Stimulated activated CD4-positive, alpha-beta T cell treated with anti-CD3 and anti-CD28 coated beads, Interleukin-4, amount 100 ng/mL, for 1 hour (primary cell): ENCODE measurements at regions not wholly inside any gene's neighbourhood (a gene's known extent, or its start where the extent isn't known, plus 50 kb on each side); places are given as distances from the start of the nearest gene placed in this dataset.
A peak's percentile ranks its signal among the peaks of the same experiment; 100 is the strongest.

Source experiments
- DNase-seq: peaks from one replicate; pipeline ENCODE4 v3.0.0-alpha.2; 2020

- DNase-seq, result no peak
These were observed 137.4 kb upstream of the DMAC1 start for GRCh38 chr9:7936996-7937395.

- no peak for DNase-seq
These were observed 136.6 kb upstream of the DMAC1 start for GRCh38 chr9:7936163-7936562.

GRCh38 chr9:7935681-7936080 is 136.1 kb upstream of the DMAC1 start:
- DNase-seq, result no peak

- no peak for DNase-seq
These were observed 133.2 kb upstream of the DMAC1 start for GRCh38 chr9:7932767-7933166.

- DNase-seq, result no peak
These were observed 131.0 kb upstream of the DMAC1 start for GRCh38 chr9:7930613-7931012.

GRCh38 chr9:7921545-7922197 is 122.1 kb upstream of the DMAC1 start:
- no peak for DNase-seq

- DNase-seq, result no peak
These were observed 112.5 kb upstream of the DMAC1 start for GRCh38 chr9:7912037-7912535.

- DNase-seq, result no peak
These were observed 110.9 kb upstream of the DMAC1 start for GRCh38 chr9:7910426-7911020.

- DNase-seq, result no peak
These were observed 110.0 kb upstream of the DMAC1 start for GRCh38 chr9:7909537-7909936.

GRCh38 chr9:7907551-7908337 is 108.2 kb upstream of the DMAC1 start:
- DNase-seq, result no peak

GRCh38 chr9:7906783-7907550 is 107.4 kb upstream of the DMAC1 start:
- no peak for DNase-seq

- no peak for DNase-seq
These were observed 102.0 kb upstream of the DMAC1 start for GRCh38 chr9:7901621-7902020.

- no peak for DNase-seq
These were observed 101.0 kb upstream of the DMAC1 start for GRCh38 chr9:7900541-7900940.

- DNase-seq, result no peak
These were observed 100.2 kb upstream of the DMAC1 start for GRCh38 chr9:7899753-7900152.

- no peak for DNase-seq
These were observed 94.7 kb upstream of the DMAC1 start for GRCh38 chr9:7894231-7894630.

- no peak for DNase-seq
These were observed 93.4 kb upstream of the DMAC1 start for GRCh38 chr9:7892975-7893374.

GRCh38 chr9:7879551-7880245 is 80.1 kb upstream of the DMAC1 start:
- peak; percentile 6 for DNase-seq

GRCh38 chr9:7871977-7872730 is 72.6 kb upstream of the DMAC1 start:
- no peak for DNase-seq

- no peak for DNase-seq
These were observed 69.8 kb upstream of the DMAC1 start for GRCh38 chr9:7869340-7869739.

- no peak for DNase-seq
These were observed 62.6 kb upstream of the DMAC1 start for GRCh38 chr9:7862170-7862569.

- no peak for DNase-seq
These were observed 61.5 kb upstream of the DMAC1 start for GRCh38 chr9:7861086-7861485.

GRCh38 chr9:7860335-7860709 is 60.7 kb upstream of the DMAC1 start:
- DNase-seq, result no peak
